ENCODE measurements at regions not wholly inside any gene's neighbourhood (a gene's known extent, or its start where the extent isn't known, plus 50 kb on each side); places are given as distances from the start of the nearest gene placed in this dataset.

DNA sequence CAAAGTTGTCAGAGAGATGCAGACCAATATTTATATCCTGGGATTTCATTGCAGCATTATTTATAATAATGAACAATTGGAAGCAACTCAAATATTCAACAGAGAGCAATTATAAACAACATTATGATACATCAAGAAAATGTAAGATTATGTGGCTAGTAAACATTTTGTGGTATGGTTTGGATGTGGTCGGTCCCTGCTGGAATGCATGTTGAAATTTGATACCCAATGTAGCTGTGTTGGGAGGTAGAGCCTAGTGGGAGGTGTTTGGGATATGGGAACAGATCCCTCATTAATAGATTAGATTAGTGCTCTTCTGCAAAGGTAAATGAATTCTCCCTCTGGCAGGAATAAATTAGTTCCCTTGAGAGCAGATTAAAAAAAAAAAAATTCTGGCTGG is 350.9 kb downstream of the ANKRD30A start:
- TF ChIP-seq SP1 (IDR thresholded peaks at IDR 0.05) = no peak
- TF ChIP-seq CTCF (IDR thresholded peaks at IDR 0.05; ENCODE audit: low read depth, low read length, missing input control) = no peak
- no peak for TF ChIP-seq YY1 (IDR thresholded peaks at IDR 0.05)
- no peak for TF ChIP-seq ZBTB33 (IDR thresholded peaks at IDR 0.05)
- no peak for TF ChIP-seq JUND (IDR thresholded peaks at IDR 0.05)
- TF ChIP-seq, protein P1, sequence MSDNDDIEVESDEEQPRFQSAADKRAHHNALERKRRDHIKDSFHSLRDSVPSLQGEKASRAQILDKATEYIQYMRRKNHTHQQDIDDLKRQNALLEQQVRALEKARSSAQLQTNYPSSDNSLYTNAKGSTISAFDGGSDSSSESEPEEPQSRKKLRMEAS (IDR thresholded peaks at IDR 0.05) = no peak
- no peak for TF ChIP-seq REST (IDR thresholded peaks at IDR 0.05)
- no peak for TF ChIP-seq GABPA (IDR thresholded peaks at IDR 0.05 in 1 of 2, conservative IDR thresholded peaks at IDR 0.05 in 1 of 2)
- TF ChIP-seq RAD21 (IDR thresholded peaks at IDR 0.05) = no peak
- TF ChIP-seq RXRA (IDR thresholded peaks at IDR 0.05) = no peak
- TF ChIP-seq, protein P2, sequence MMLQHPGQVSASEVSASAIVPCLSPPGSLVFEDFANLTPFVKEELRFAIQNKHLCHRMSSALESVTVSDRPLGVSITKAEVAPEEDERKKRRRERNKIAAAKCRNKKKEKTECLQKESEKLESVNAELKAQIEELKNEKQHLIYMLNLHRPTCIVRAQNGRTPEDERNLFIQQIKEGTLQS (IDR thresholded peaks at IDR 0.05) = no peak
- TF ChIP-seq FOXA1 (IDR thresholded peaks at IDR 0.05) = no peak
- no peak for TF ChIP-seq TAF1 (conservative IDR thresholded peaks at IDR 0.05)
- no peak for TF ChIP-seq HNF4A (conservative IDR thresholded peaks at IDR 0.05)

All from liver (tissue), 3 donors.